Right lobe of liver (tissue), 4 donors: ENCODE measurements at regions not wholly inside any gene's neighbourhood (a gene's known extent, or its start where the extent isn't known, plus 50 kb on each side); places are given as distances from the start of the nearest gene placed in this dataset.

Source experiments
- POLR2A ChIP-seq: fragments of 450-650 bp; IDR thresholded peaks from one replicate; pipeline ENCODE4 v1.6.1; 2017; ENCODE audit warnings: antibody characterized with exemption, mild to moderate bottlenecking
- TF ChIP-seq, protein P1 (sequence below), 4 donors: fragments of 200-600 bp in 3 of 4; fragments of 450-650 bp in 1 of 4; IDR thresholded peaks; one replicate each; pipeline versions ENCODE4 v1.5.1 to v1.8.0; 2016 to 2022; ENCODE audit warnings: antibody characterized with exemption in 4 of 4, mild to moderate bottlenecking in 2 of 4
- donor health status: DM: no; HTN: no; CAD: no.
- donor health status: DM: no; HTN: no; CAD: no.
- donor health status: DM: no; HTN: yes; CAD: no.

DNA sequence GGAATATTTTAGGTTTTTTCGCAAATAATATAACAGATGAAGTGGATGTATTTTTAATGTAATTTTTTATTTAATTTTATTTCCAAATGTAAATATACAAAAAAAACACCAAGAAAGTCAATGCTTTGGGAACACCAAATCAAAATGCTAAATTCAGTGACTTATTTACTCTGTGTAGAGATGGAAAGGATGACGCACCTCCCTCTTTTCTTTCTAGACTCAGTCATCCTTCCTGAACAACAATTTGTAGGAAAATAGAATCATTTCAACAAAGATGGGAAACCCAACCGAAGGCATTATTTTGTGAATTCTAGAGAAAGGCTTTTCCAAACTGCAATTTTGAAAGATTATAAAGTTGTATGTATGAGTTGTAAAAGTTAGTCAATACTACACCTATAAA, 57.7 kb downstream of the CCER1 start:
- TF ChIP-seq, protein P1, sequence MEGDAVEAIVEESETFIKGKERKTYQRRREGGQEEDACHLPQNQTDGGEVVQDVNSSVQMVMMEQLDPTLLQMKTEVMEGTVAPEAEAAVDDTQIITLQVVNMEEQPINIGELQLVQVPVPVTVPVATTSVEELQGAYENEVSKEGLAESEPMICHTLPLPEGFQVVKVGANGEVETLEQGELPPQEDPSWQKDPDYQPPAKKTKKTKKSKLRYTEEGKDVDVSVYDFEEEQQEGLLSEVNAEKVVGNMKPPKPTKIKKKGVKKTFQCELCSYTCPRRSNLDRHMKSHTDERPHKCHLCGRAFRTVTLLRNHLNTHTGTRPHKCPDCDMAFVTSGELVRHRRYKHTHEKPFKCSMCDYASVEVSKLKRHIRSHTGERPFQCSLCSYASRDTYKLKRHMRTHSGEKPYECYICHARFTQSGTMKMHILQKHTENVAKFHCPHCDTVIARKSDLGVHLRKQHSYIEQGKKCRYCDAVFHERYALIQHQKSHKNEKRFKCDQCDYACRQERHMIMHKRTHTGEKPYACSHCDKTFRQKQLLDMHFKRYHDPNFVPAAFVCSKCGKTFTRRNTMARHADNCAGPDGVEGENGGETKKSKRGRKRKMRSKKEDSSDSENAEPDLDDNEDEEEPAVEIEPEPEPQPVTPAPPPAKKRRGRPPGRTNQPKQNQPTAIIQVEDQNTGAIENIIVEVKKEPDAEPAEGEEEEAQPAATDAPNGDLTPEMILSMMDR (IDR thresholded peaks at IDR 0.05) = no peak
- TF ChIP-seq POLR2A = no peak
